Tibial nerve (tissue), 4 donors: ENCODE measurements at regions not wholly inside any gene's neighbourhood (a gene's known extent, or its start where the extent isn't known, plus 50 kb on each side); places are given as distances from the start of the nearest gene placed in this dataset.
A peak's percentile ranks its signal among the peaks of the same experiment; 100 is the strongest.

ENCODE experiments used
- DNase-seq, 2 donors: peaks; one replicate each; pipeline ENCODE4 v3.0.0-alpha.2; 2019; ENCODE audit warnings: low spot score in 2 of 2
- H3K27ac ChIP-seq, 4 donors: fragments of 200-600 bp; sonication (generic) in 3 of 4; one replicate each; pipeline ENCODE4 v1.5.1; 2017 to 2019; ENCODE audit warnings: mild to moderate bottlenecking in 1 of 4
- H3K27me3 ChIP-seq, 2 donors: fragments of 200-600 bp; sonication (generic) in 1 of 2; one replicate each; pipeline versions ENCODE4 v1.5.1 to v1.6.0; 2017 to 2019
- H3K36me3 ChIP-seq, 3 donors: fragments of 200-600 bp; sonication (generic); one replicate each; pipeline ENCODE4 v1.5.1; 2018 to 2019
- H3K4me1 ChIP-seq, 4 donors: fragments of 200-600 bp; sonication (generic) in 3 of 4; one replicate each; pipeline ENCODE4 v1.5.1; 2017 to 2019
- H3K4me3 ChIP-seq, 4 donors: fragments of 200-600 bp; sonication (generic) in 3 of 4; one replicate each; pipeline ENCODE4 v1.5.1; 2017 to 2019; ENCODE audit warnings: mild to moderate bottlenecking in 1 of 4, moderate library complexity in 1 of 4
- H3K9me3 ChIP-seq, 4 donors: fragments of 200-600 bp; sonication (generic) in 3 of 4; one replicate each; pipeline ENCODE4 v1.5.1; 2017 to 2019
- CTCF ChIP-seq, 5 experiments: fragments of 200-600 bp in 3 of 5; fragments of 450-650 bp in 2 of 5; sonication (generic) in 3 of 5; IDR thresholded peaks; one replicate each; pipeline ENCODE4 v1.5.1; 2016 to 2019; ENCODE audit warnings: antibody characterized with exemption in 5 of 5, mild to moderate bottlenecking in 3 of 5, moderate library complexity in 2 of 5
- EP300 ChIP-seq, 2 donors: sonication (generic); formaldehyde crosslinking; IDR thresholded peaks; one replicate each; pipeline ENCODE4 v1.6.1; 2017; ENCODE audit warnings: antibody characterized with exemption in 2 of 2, mild to moderate bottlenecking in 1 of 2
- POLR2A ChIP-seq, 2 donors: fragments of 450-650 bp; IDR thresholded peaks; one replicate each; pipeline ENCODE4 v1.6.1; 2017; ENCODE audit warnings: antibody characterized with exemption in 2 of 2, mild to moderate bottlenecking in 2 of 2, moderate library complexity in 2 of 2
- WGBS, 2 donors: methylation state at CpG; one replicate each; pipeline ENCODE4 v1.1.5; 2018; 5-methylcytosine and 5-hydroxymethylcytosine counted together

GRCh38 chr9:19936598-19936997 lies 147.8 kb upstream of the SLC24A2 start:
- TF ChIP-seq POLR2A (IDR thresholded peaks at IDR 0.05) (no peak), CTCF (IDR thresholded peaks at IDR 0.05) (no peak), EP300 (IDR thresholded peaks at IDR 0.05) (no peak)
- H3K36me3 ChIP-seq: no peaks in the 10 kb centered on the region
- 0 to 54% methylated on average over 1 of the region's 1 CpG for WGBS, 2 donors

GRCh38 chr9:19935422-19935821 lies 146.6 kb upstream of the SLC24A2 start:
- H3K36me3 ChIP-seq: no peaks in the 10 kb centered on the region
- H3K27me3 ChIP-seq: no peaks in the 10 kb centered on the region
- peaks cover 0 to 13% (median 0%) of the 10 kb centered on the region in 4 donors for H3K4me1 ChIP-seq
- DNase-seq: no peak
- TF ChIP-seq CTCF (IDR thresholded peaks at IDR 0.05) (no peak), POLR2A (IDR thresholded peaks at IDR 0.05) (no peak), EP300 (IDR thresholded peaks at IDR 0.05) (no peak)
- 84 to 95% methylated on average over 4 of the region's 4 CpGs for WGBS, 2 donors
- H3K4me3 ChIP-seq: no peak overlapping the region
- H3K27ac ChIP-seq: no peak overlapping the region
- H3K9me3 ChIP-seq: no peaks in the 10 kb centered on the region

More at GRCh38 chr9:19936598-19936997, 147.8 kb upstream of the SLC24A2 start:
- DNase-seq: no peak
- Histone ChIP-seq H3K4me3 (no peak overlapping the region), H3K9me3 (no peaks in the 10 kb centered on the region), H3K4me1 (peaks cover 0 to 13% (median 0%) of the 10 kb centered on the region in 4 donors), H3K27me3 (no peaks in the 10 kb centered on the region), H3K27ac (no peak overlapping the region)

- Histone ChIP-seq H3K27ac (no peak overlapping the region), H3K4me1 (peaks cover 0 to 13% (median 0%) of the 10 kb centered on the region in 4 donors), H3K4me3 (peak overlapping the region; percentile 30 to 56 (median 45)), H3K36me3 (no peaks in the 10 kb centered on the region), H3K27me3 (no peaks in the 10 kb centered on the region), H3K9me3 (no peaks in the 10 kb centered on the region)
- TF ChIP-seq POLR2A (IDR thresholded peaks at IDR 0.05) (no peak), EP300 (IDR thresholded peaks at IDR 0.05) (no peak), CTCF (IDR thresholded peaks at IDR 0.05) (no peak)
- 11 to 26% methylated on average over 27 to 36 of the region's 41 CpGs for WGBS, 2 donors
- peak in 1 of 2 donors; percentile 17 for DNase-seq
Observed at GRCh38 chr9:19934301-19934871, 145.5 kb upstream of the SLC24A2 start.

- Histone ChIP-seq H3K27me3 (no peaks in the 10 kb centered on the region), H3K4me3 (no peak overlapping the region), H3K36me3 (no peaks in the 10 kb centered on the region), H3K27ac (no peak overlapping the region), H3K4me1 (peaks cover 0 to 13% (median under 1%) of the 10 kb centered on the region in 4 donors), H3K9me3 (no peaks in the 10 kb centered on the region)
- TF ChIP-seq CTCF (IDR thresholded peaks at IDR 0.05): no peak
- TF ChIP-seq EP300 (IDR thresholded peaks at IDR 0.05): no peak
- TF ChIP-seq POLR2A (IDR thresholded peaks at IDR 0.05): no peak
- no peak for DNase-seq
Observed at GRCh38 chr9:19931098-19931890, 142.5 kb upstream of the SLC24A2 start.

- H3K4me1 ChIP-seq: peaks cover 0 to 4% (median 2%) of the 10 kb centered on the region in 4 donors
- H3K4me3 ChIP-seq: no peak overlapping the region
- no peak for DNase-seq
- no peaks in the 10 kb centered on the region for H3K36me3 ChIP-seq
- H3K27me3 ChIP-seq: no peaks in the 10 kb centered on the region
- no peak overlapping the region for H3K27ac ChIP-seq
- TF ChIP-seq CTCF (IDR thresholded peaks at IDR 0.05) (no peak), POLR2A (IDR thresholded peaks at IDR 0.05) (no peak)
- H3K9me3 ChIP-seq: no peaks in the 10 kb centered on the region
- WGBS, 2 donors: 92 to 97% methylated on average over 6 of the region's 6 CpGs
Observed at GRCh38 chr9:19927560-19927959, 138.7 kb upstream of the SLC24A2 start.
